OCI-LY1 (cell line): ENCODE measurements at regions not wholly inside any gene's neighbourhood (a gene's known extent, or its start where the extent isn't known, plus 50 kb on each side); places are given as distances from the start of the nearest gene placed in this dataset.

Source experiments
- CTCF ChIP-seq: fragments of 200-600 bp; sonication (generic), shearing (Covaris generic); IDR thresholded peaks from 2 replicates; pipeline ENCODE4 v1.5.1; 2017; ENCODE audit warnings: mild to moderate bottlenecking, antibody characterized with exemption, low read length, moderate library complexity, mixed read lengths
- EZH2 ChIP-seq: fragments of 200-600 bp; sonication (generic), shearing (Covaris generic); IDR thresholded peaks from 2 replicates; pipeline ENCODE4 v1.8.0; 2017; ENCODE audit warnings: borderline replicate concordance, mixed run types, mild to moderate bottlenecking, antibody characterized with exemption, low read length, moderate library complexity, mixed read lengths

GRCh38 chr5:76016258-76016657, 66.9 kb upstream of the SV2C start:
- TF ChIP-seq CTCF (no peak; the same call in 1 of the 2 replicates), EZH2 (no peak)
